Choroid plexus epithelial cell (primary cell): ENCODE measurements at regions not wholly inside any gene's neighbourhood (a gene's known extent, or its start where the extent isn't known, plus 50 kb on each side); places are given as distances from the start of the nearest gene placed in this dataset.

Source experiments
- DNase-seq: peaks from one replicate; pipeline ENCODE4 v3.0.0-alpha.2; 2010; ENCODE audit warnings: low read depth
- H3K4me3 ChIP-seq: 2 replicates; pipeline ENCODE4 v1.5.1; 2011; ENCODE audit warnings: low read depth, mild to moderate bottlenecking, control low read depth, low read length, moderate library complexity
- TF ChIP-seq, protein P1 (sequence below): conservative IDR thresholded peaks from 2 replicates; pipeline ENCODE4 v1.5.1; 2011; ENCODE audit warnings: low read depth, mild to moderate bottlenecking, control low read depth, inconsistent platforms, low read length, moderate library complexity

DNA sequence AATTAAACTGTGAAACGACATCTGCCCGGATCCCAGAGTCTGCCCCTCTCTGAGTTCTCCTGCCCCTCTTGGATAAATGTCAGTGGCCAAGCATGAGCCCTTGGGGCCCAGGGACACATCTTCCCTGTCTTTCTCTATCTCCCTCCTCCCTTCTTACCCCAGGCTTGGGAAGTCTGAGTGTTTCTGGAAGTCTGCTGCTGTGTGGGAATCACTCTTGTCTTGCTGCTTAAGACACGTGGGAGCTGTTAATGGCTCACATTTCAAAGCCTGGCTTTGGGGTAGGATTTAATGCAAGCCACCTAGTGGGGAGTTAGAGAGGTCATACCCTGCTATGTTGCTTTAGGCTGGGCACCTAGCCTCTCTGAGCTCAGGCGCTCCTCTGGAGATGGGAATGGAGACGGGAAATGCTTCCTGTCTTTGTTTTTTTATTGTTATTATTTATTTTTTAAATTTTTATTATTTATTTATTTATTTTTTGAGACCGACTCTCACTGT, 218.5 kb upstream of the CIBAR2 start:
- DNase-seq, result peak; percentile 91
- TF ChIP-seq, protein P1, sequence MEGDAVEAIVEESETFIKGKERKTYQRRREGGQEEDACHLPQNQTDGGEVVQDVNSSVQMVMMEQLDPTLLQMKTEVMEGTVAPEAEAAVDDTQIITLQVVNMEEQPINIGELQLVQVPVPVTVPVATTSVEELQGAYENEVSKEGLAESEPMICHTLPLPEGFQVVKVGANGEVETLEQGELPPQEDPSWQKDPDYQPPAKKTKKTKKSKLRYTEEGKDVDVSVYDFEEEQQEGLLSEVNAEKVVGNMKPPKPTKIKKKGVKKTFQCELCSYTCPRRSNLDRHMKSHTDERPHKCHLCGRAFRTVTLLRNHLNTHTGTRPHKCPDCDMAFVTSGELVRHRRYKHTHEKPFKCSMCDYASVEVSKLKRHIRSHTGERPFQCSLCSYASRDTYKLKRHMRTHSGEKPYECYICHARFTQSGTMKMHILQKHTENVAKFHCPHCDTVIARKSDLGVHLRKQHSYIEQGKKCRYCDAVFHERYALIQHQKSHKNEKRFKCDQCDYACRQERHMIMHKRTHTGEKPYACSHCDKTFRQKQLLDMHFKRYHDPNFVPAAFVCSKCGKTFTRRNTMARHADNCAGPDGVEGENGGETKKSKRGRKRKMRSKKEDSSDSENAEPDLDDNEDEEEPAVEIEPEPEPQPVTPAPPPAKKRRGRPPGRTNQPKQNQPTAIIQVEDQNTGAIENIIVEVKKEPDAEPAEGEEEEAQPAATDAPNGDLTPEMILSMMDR, result peak; percentile 75
- no peak overlapping the region for H3K4me3 ChIP-seq

DNA sequence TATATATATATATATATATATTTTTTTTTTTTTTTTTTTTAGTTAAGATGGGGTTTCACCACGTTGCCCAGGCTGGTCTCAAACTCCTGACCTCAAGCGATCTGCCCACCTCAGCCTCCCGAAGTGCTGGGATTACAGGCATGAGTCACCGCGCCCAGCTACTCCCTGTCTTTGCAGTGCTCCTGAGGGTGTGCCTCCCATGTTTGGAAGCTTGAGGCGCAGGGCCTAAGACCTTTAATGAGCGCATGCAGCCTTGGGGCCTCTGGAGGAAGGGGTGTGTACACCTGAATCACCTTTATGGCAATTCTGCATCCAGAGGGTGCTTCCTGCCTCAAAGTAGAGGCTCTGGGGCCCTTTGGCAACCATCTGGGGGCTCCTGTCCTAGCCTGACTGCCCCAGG, 219.4 kb upstream of the CIBAR2 start:
- no peak for DNase-seq
- H3K4me3 ChIP-seq, result no peak overlapping the region
- TF ChIP-seq, protein P1, result no peak

DNA sequence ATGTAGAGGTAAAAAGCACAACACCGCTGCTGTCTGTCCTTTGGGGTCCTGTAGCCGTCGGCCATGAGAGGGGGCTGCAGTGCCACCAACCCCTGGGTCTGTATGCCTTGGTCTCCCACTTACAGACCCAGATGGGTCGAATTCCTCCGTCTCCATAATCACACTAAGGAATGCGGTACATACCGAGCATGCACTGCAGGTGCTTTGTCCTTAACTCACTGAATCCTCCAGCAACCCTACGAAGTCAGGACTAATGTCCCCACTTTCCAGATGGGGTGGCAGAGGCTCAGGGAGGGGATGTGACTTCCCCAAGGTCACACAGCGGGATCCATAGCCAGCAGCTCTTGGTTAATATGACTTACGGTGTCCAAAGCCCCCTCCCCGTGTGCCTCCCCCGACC, 219.9 kb upstream of the CIBAR2 start:
- TF ChIP-seq, protein P1, result no peak
- no peak overlapping the region for H3K4me3 ChIP-seq
- no peak for DNase-seq

DNA sequence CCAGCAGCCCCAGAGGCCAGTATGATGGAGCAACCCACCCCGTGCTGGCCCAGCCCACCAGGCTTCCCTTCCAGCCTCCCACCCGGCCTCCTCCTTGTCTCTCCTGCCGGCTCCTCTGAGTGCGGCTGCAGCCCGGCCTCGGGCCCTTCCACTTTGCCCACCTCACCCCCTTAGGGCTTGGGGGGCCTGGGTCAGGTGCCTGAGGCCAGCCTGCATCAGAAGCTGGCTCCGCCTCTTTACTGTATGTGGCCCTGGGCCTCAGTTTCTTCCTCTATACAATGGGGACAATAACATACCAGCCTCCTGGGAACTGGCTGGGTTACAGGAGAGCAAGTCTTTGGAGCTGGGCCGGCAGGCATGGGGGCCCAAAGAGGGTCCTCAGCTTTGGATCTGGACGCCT, 221.1 kb upstream of the CIBAR2 start:
- TF ChIP-seq, protein P1, result no peak
- no peak for DNase-seq
- H3K4me3 ChIP-seq, result no peak overlapping the region

DNA sequence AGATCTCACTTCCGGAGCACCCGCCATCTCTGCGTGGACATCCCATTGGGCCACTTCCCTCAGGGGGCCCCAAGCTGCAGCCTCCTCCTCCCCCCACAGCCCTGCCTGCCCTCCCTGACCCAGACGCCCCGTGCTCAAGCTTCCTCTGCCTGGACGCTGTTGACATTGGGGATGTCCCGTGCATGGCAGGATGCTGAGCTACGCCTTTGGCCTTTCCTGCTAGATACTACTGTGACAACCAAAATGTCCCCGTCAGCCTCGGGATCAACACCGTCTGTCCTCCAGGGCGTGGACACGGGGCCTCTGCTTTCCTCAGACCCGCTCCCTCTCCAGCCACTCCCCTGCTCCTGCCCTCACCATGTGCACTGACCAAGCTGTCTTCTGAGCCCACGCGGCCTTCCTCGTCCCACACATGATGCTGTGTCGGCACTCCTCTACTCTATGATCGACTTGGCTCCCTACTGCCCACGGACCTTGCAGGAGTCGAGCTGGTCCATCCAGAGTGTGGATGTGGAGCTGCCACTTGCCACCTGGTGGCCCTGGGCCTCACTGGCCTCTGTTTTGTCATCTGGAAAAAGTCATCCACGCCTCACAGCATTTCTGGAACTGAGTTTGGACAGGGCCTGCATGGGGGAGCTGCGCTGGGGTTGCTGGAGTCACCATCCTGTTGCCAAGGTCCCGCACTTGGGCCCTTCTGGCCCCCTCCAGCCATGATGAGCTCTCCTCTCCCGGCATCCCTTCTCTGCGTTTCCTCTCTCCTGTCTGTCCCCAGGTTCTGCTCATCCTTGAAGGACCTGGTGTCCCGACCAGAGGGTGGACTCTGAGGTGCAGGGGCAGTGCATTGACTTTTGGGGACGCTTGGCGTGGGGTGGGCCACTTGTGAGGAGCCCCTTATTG, 221.7 kb upstream of the CIBAR2 start:
- TF ChIP-seq, protein P1, result no peak
- no peak for DNase-seq

DNA sequence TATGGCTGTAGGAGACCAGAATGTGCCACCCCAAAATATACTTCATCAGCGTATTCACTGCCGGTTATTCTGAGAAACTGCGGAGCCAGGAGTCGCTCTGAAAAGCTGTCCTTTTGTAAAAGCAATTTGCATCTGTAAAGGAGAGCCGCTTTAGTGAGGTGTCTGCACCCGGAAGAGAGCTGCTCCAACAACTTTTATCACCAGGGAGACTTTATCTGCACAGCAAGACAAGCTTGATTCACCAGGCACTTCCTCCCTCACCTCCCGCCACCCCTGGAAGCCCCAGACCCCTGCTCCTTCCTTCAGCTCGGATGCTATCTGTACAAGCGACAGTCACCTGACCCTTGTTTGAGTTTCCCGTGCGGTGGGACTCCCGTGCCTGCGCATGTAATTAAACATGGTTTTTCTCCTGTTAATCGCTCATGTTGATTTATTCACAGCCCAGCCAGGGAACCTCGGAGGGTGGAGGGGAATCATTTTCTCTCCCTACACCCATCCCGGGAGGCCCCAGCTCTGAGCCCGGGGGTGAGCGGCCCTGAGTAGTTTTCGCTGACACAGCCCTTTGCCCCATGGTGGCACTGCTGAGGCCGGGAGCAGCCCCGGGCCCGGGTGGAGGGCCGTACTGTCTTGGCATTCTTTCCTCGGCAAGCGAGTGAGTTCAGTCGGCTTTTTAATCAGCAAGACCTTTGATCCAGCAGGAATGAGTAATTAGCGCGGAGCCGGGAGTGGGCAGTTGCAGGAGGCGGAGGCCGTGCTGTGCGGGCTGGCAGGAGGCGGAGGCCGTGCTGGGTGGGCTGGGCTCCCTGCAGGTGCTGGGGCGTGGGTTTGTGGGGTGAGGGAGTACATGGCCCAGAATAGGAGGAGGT, 222.7 kb upstream of the CIBAR2 start:
- peak overlapping the region; percentile 10 for H3K4me3 ChIP-seq
- TF ChIP-seq, protein P1, result no peak
- DNase-seq, result peak; percentile 39

More for the DNA sequence above, 221.7 kb upstream of the CIBAR2 start:
- H3K4me3 ChIP-seq, result no peak overlapping the region
